HCT116 (cell line): ENCODE measurements at regions not wholly inside any gene's neighbourhood (a gene's known extent, or its start where the extent isn't known, plus 50 kb on each side); places are given as distances from the start of the nearest gene placed in this dataset.

Experiments
- EZH2 ChIP-seq: fragments of 200-600 bp; sonication (generic); IDR thresholded peaks from 2 replicates; pipeline ENCODE4 v1.6.1; 2017; ENCODE audit warnings: antibody characterized with exemption, mixed run types
- EZH2phosphoT487 ChIP-seq: fragments of 200-600 bp; IDR thresholded peaks from 2 replicates; pipeline ENCODE4 v1.6.1; 2018; ENCODE audit warnings: antibody characterized with exemption, borderline replicate concordance
- POLR2A ChIP-seq: IDR thresholded peaks from 2 replicates; pipeline ENCODE4 v1.7.0; 2011; ENCODE audit warnings: borderline replicate concordance; ENCODE audit not compliant: insufficient read depth, insufficient read length; ENCODE audit errors: extremely low read depth
- POLR2AphosphoS5 ChIP-seq: IDR thresholded peaks from 2 replicates; pipeline ENCODE4 v1.6.1; 2011; ENCODE audit warnings: mild to moderate bottlenecking, low read depth, low read length, moderate library complexity
- RAD21 ChIP-seq: IDR thresholded peaks from 2 replicates; pipeline ENCODE4 v1.6.1; 2012; ENCODE audit warnings: low read depth, mild to moderate bottlenecking
- SIN3A ChIP-seq: IDR thresholded peaks from 2 replicates; pipeline ENCODE4 v1.6.1; 2012; ENCODE audit warnings: low read depth
- TCF7L2 ChIP-seq: IDR thresholded peaks from 2 replicates; pipeline ENCODE4 v1.7.0; 2011; ENCODE audit warnings: borderline replicate concordance, inconsistent platforms; ENCODE audit not compliant: insufficient read depth, insufficient read length; ENCODE audit errors: extremely low read depth
- YY1 ChIP-seq: IDR thresholded peaks from 2 replicates; pipeline ENCODE4 v1.6.1; 2011; ENCODE audit warnings: low read length, low read depth, moderate library complexity, mild to moderate bottlenecking; ENCODE audit not compliant: insufficient replicate concordance; ENCODE audit errors: extremely low read depth
- ZNF274 ChIP-seq: fragments of 200-500 bp; sonication (Bioruptor generic); IDR thresholded peaks from 2 replicates; pipeline ENCODE4 v1.6.1; 2014; ENCODE audit warnings: mild to moderate bottlenecking, low read depth, low read length, inconsistent platforms
- TF ChIP-seq, protein P1 (sequence below), 3 experiments: fragments of 200-600 bp in 1 of 3; sonication (generic) in 1 of 3; IDR thresholded peaks in 2 of 3; conservative IDR thresholded peaks in 1 of 3; 2 replicates each; pipeline ENCODE4 v1.5.1; 2012 to 2017; ENCODE audit warnings: low read depth in 2 of 3, low read length in 2 of 3, antibody characterized with exemption in 1 of 3, borderline replicate concordance in 1 of 3, control low read depth in 1 of 3, mild to moderate bottlenecking in 1 of 3, mixed read lengths in 1 of 3, mixed run types in 1 of 3, moderate library complexity in 1 of 3; ENCODE audit not compliant: insufficient read depth in 1 of 3
- TF ChIP-seq, protein P2 (sequence below): IDR thresholded peaks from 2 replicates; pipeline ENCODE4 v1.6.1; 2012
- TF ChIP-seq, protein P3 (sequence below): IDR thresholded peaks from 2 replicates; pipeline ENCODE4 v1.6.1; 2012; ENCODE audit warnings: low read depth
- TF ChIP-seq, protein P4 (sequence below): IDR thresholded peaks from 2 replicates; pipeline ENCODE4 v1.6.1; 2012
- TF ChIP-seq, protein P5 (sequence below): IDR thresholded peaks from 2 replicates; pipeline ENCODE4 v1.6.1; 2011; ENCODE audit warnings: mild to moderate bottlenecking, low read length, moderate library complexity; ENCODE audit not compliant: insufficient replicate concordance; ENCODE audit errors: extremely low read depth

DNA sequence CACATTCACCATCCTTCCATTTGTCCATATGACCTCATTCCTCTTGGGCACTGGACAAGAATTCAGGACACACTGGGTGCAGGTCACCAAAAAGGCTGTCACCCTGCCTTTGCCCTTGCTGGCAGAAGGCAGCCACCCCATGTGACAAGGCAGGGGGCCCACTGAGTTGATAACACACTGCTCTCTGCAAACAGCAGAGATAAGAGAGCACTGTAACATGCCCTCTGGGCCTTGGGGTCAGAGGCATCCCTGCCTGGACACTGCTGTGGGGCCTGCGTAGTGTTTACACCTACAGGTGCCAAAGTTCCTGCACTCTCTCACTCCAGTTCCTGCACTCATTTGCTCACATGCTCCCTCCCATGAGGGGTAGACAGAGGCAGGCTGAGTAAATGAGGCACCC lies 344.7 kb upstream of the TCF4 start:
- TF ChIP-seq, protein P1, sequence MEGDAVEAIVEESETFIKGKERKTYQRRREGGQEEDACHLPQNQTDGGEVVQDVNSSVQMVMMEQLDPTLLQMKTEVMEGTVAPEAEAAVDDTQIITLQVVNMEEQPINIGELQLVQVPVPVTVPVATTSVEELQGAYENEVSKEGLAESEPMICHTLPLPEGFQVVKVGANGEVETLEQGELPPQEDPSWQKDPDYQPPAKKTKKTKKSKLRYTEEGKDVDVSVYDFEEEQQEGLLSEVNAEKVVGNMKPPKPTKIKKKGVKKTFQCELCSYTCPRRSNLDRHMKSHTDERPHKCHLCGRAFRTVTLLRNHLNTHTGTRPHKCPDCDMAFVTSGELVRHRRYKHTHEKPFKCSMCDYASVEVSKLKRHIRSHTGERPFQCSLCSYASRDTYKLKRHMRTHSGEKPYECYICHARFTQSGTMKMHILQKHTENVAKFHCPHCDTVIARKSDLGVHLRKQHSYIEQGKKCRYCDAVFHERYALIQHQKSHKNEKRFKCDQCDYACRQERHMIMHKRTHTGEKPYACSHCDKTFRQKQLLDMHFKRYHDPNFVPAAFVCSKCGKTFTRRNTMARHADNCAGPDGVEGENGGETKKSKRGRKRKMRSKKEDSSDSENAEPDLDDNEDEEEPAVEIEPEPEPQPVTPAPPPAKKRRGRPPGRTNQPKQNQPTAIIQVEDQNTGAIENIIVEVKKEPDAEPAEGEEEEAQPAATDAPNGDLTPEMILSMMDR (IDR thresholded peaks at IDR 0.05 in 2 of 3, conservative IDR thresholded peaks at IDR 0.05 in 1 of 3; ENCODE audit: borderline replicate concordance in 1 of 3, insufficient read depth in 1 of 3, low read depth in 2 of 3, low read length in 2 of 3) = no peak
- TF ChIP-seq TCF7L2 = no peak
- TF ChIP-seq SIN3A = no peak
- no peak for TF ChIP-seq EZH2phosphoT487
- no peak for TF ChIP-seq RAD21
- TF ChIP-seq ZNF274 = no peak
- TF ChIP-seq POLR2A = no peak
- TF ChIP-seq, protein P2, sequence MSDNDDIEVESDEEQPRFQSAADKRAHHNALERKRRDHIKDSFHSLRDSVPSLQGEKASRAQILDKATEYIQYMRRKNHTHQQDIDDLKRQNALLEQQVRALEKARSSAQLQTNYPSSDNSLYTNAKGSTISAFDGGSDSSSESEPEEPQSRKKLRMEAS = no peak
- TF ChIP-seq, protein P3, sequence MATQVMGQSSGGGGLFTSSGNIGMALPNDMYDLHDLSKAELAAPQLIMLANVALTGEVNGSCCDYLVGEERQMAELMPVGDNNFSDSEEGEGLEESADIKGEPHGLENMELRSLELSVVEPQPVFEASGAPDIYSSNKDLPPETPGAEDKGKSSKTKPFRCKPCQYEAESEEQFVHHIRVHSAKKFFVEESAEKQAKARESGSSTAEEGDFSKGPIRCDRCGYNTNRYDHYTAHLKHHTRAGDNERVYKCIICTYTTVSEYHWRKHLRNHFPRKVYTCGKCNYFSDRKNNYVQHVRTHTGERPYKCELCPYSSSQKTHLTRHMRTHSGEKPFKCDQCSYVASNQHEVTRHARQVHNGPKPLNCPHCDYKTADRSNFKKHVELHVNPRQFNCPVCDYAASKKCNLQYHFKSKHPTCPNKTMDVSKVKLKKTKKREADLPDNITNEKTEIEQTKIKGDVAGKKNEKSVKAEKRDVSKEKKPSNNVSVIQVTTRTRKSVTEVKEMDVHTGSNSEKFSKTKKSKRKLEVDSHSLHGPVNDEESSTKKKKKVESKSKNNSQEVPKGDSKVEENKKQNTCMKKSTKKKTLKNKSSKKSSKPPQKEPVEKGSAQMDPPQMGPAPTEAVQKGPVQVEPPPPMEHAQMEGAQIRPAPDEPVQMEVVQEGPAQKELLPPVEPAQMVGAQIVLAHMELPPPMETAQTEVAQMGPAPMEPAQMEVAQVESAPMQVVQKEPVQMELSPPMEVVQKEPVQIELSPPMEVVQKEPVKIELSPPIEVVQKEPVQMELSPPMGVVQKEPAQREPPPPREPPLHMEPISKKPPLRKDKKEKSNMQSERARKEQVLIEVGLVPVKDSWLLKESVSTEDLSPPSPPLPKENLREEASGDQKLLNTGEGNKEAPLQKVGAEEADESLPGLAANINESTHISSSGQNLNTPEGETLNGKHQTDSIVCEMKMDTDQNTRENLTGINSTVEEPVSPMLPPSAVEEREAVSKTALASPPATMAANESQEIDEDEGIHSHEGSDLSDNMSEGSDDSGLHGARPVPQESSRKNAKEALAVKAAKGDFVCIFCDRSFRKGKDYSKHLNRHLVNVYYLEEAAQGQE = no peak
- TF ChIP-seq, protein P4, sequence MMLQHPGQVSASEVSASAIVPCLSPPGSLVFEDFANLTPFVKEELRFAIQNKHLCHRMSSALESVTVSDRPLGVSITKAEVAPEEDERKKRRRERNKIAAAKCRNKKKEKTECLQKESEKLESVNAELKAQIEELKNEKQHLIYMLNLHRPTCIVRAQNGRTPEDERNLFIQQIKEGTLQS = no peak
- TF ChIP-seq POLR2AphosphoS5 = no peak
- TF ChIP-seq, protein P5, sequence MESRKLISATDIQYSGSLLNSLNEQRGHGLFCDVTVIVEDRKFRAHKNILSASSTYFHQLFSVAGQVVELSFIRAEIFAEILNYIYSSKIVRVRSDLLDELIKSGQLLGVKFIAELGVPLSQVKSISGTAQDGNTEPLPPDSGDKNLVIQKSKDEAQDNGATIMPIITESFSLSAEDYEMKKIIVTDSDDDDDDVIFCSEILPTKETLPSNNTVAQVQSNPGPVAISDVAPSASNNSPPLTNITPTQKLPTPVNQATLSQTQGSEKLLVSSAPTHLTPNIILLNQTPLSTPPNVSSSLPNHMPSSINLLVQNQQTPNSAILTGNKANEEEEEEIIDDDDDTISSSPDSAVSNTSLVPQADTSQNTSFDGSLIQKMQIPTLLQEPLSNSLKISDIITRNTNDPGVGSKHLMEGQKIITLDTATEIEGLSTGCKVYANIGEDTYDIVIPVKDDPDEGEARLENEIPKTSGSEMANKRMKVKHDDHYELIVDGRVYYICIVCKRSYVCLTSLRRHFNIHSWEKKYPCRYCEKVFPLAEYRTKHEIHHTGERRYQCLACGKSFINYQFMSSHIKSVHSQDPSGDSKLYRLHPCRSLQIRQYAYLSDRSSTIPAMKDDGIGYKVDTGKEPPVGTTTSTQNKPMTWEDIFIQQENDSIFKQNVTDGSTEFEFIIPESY = no peak
- no peak for TF ChIP-seq YY1
- no peak for TF ChIP-seq EZH2
